SK-N-SH treated with all-trans-retinoic acid at 6 μM for 48 hours (cell line): ENCODE measurements at regions not wholly inside any gene's neighbourhood (a gene's known extent, or its start where the extent isn't known, plus 50 kb on each side); places are given as distances from the start of the nearest gene placed in this dataset.

Experiments
- ATAC-seq: fragments of 200-7000 bp; cut with Tn5 transposase; 3 replicates; pipeline ENCODE4 v1.9.1; 2020; ENCODE audit warnings: mild to moderate bottlenecking, moderate library complexity
- BACH2 ChIP-seq: fragments of 250-450 bp; sonication (Bioruptor Pico); IDR thresholded peaks from 2 replicates; pipeline ENCODE4 v1.9.0; 2021; ENCODE audit warnings: mild to moderate bottlenecking, borderline replicate concordance
- CSDC2 ChIP-seq: fragments of 250-450 bp; sonication (Bioruptor Pico); IDR thresholded peaks from 2 replicates; pipeline ENCODE4 v1.5.0; 2020; ENCODE audit warnings: mild to moderate bottlenecking, moderate library complexity
- ESRRG ChIP-seq: fragments of 250-450 bp; sonication (Bioruptor Pico); IDR thresholded peaks from 2 replicates; pipeline ENCODE4 v1.6.1; 2021; ENCODE audit warnings: mild to moderate bottlenecking
- GLIS3 ChIP-seq: fragments of 250-450 bp; sonication (Bioruptor Pico); IDR thresholded peaks from 2 replicates; pipeline ENCODE4 v1.5.0; 2020; ENCODE audit warnings: mild to moderate bottlenecking, moderate library complexity
- OSR1 ChIP-seq: fragments of 250-450 bp; sonication (Bioruptor Pico); IDR thresholded peaks from 2 replicates; pipeline ENCODE4 v1.8.0; 2022; ENCODE audit warnings: moderate library complexity, mild to moderate bottlenecking, inconsistent platforms
- PPARA ChIP-seq: fragments of 250-450 bp; sonication (Bioruptor Pico); IDR thresholded peaks from 2 replicates; pipeline ENCODE4 v1.5.0; 2020; ENCODE audit warnings: mild to moderate bottlenecking, borderline replicate concordance
- RARB ChIP-seq: fragments of 250-450 bp; sonication (Bioruptor Pico); IDR thresholded peaks from 2 replicates; pipeline ENCODE4 v1.8.0; 2021; ENCODE audit warnings: mild to moderate bottlenecking, moderate library complexity
- SNAI2 ChIP-seq: fragments of 250-450 bp; sonication (Bioruptor Pico); IDR thresholded peaks from 2 replicates; pipeline ENCODE4 v1.5.0; 2020; ENCODE audit warnings: mild to moderate bottlenecking, moderate library complexity
- TCF4 ChIP-seq: fragments of 250-450 bp; sonication (Bioruptor Pico); IDR thresholded peaks from 2 replicates; pipeline ENCODE4 v1.8.0; 2021; ENCODE audit warnings: mild to moderate bottlenecking, moderate library complexity, borderline replicate concordance
- TOX ChIP-seq: fragments of 250-450 bp; sonication (Bioruptor Pico); IDR thresholded peaks from 2 replicates; pipeline ENCODE4 v1.8.0; 2021; ENCODE audit warnings: mild to moderate bottlenecking, moderate library complexity, borderline replicate concordance
- ZC3H10 ChIP-seq: fragments of 250-450 bp; sonication (Bioruptor Pico); IDR thresholded peaks from 2 replicates; pipeline ENCODE4 v1.5.1; 2021; ENCODE audit warnings: mild to moderate bottlenecking, moderate library complexity
- ZFP3 ChIP-seq: fragments of 250-450 bp; sonication (Bioruptor Pico); IDR thresholded peaks from 2 replicates; pipeline ENCODE4 v1.5.0; 2020; ENCODE audit warnings: mild to moderate bottlenecking, moderate library complexity
- ZFP30 ChIP-seq: fragments of 450-650 bp; formaldehyde crosslinking; IDR thresholded peaks from 2 replicates; pipeline ENCODE4 v1.5.0; 2022; ENCODE audit warnings: mild to moderate bottlenecking, moderate library complexity
- ZNF565 ChIP-seq: fragments of 450-650 bp; formaldehyde crosslinking; conservative IDR thresholded peaks from 2 replicates; pipeline ENCODE4 v1.5.0; 2020; ENCODE audit warnings: low read depth, mild to moderate bottlenecking, moderate library complexity
- ZNF70 ChIP-seq: fragments of 450-650 bp; formaldehyde crosslinking; IDR thresholded peaks from 2 replicates; pipeline ENCODE4 v1.5.0; 2020; ENCODE audit warnings: mild to moderate bottlenecking, moderate library complexity
- ZNF8 ChIP-seq: fragments of 450-650 bp; formaldehyde crosslinking; IDR thresholded peaks from 2 replicates; pipeline ENCODE4 v1.5.0; 2020; ENCODE audit warnings: mild to moderate bottlenecking, moderate library complexity
- TF ChIP-seq, protein P1 (sequence below): fragments of 250-450 bp; sonication (Bioruptor Pico); IDR thresholded peaks from 2 replicates; pipeline ENCODE4 v1.8.0; 2020; ENCODE audit warnings: mild to moderate bottlenecking, moderate library complexity, borderline replicate concordance
- TF ChIP-seq, protein P2 (sequence below): fragments of 250-450 bp; sonication (Bioruptor Pico); IDR thresholded peaks from 2 replicates; pipeline ENCODE4 v1.5.0; 2020; ENCODE audit warnings: mild to moderate bottlenecking, moderate library complexity
- TF ChIP-seq, protein P3 (sequence below): fragments of 250-450 bp; sonication (Bioruptor Pico); IDR thresholded peaks from 2 replicates; pipeline ENCODE4 v1.8.0; 2021; ENCODE audit warnings: low read depth, mild to moderate bottlenecking, moderate library complexity, borderline replicate concordance
- TF ChIP-seq, protein P4 (sequence below): fragments of 250-450 bp; sonication (Bioruptor Pico); IDR thresholded peaks from 2 replicates; pipeline ENCODE4 v1.5.1; 2020; ENCODE audit warnings: low read depth, mild to moderate bottlenecking, moderate library complexity

DNA sequence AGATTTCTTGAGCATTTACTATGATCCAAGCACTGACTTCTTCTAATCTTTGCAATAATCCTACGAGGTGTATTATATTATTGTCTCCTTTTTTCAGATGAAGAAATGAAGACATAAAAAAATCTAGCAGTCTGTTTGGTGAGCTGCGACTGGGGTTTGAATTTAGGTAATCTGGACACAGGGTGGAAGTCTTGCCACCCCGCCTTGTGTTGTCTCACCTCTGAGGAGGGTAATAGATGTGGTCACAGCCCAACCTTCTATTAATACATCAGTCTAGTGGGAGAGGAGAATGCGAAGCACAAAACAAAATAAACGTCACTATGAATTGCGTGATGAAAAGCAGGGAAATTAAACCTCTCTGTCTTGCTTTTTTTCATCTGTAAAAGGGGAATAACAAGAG lies 993.9 kb downstream of the VRK1 start (continued):
- TF ChIP-seq BACH2 (CRISPR knock-in tag) (no peak), ZC3H10 (CRISPR knock-in tag) (no peak)
- TF ChIP-seq, protein P1, sequence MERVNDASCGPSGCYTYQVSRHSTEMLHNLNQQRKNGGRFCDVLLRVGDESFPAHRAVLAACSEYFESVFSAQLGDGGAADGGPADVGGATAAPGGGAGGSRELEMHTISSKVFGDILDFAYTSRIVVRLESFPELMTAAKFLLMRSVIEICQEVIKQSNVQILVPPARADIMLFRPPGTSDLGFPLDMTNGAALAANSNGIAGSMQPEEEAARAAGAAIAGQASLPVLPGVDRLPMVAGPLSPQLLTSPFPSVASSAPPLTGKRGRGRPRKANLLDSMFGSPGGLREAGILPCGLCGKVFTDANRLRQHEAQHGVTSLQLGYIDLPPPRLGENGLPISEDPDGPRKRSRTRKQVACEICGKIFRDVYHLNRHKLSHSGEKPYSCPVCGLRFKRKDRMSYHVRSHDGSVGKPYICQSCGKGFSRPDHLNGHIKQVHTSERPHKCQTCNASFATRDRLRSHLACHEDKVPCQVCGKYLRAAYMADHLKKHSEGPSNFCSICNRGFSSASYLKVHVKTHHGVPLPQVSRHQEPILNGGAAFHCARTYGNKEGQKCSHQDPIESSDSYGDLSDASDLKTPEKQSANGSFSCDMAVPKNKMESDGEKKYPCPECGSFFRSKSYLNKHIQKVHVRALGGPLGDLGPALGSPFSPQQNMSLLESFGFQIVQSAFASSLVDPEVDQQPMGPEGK, result no peak

DNA sequence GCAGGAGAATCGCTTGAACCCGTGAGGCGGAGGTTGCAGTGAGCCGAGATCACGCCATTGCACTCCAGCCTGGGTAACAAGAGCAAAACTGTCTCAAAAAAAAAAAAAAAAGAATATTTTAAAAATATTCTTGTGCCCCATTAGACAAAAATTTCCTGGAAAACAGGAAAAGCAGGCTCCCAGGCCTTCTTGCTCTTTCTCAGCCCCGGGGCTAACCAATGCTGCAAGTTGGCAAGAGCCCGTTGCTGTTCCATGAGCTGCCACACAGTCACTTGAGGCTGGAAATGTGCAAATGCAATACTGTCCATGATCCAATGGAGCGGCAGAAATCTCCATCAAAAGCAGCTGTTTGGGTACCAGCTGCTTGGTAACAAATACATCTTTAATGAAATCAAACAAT lies 994.7 kb downstream of the VRK1 start:
- TF ChIP-seq, protein P1, result no peak
- TF ChIP-seq ZC3H10 (CRISPR knock-in tag) (no peak), ZFP3 (no peak), ZFP30 (CRISPR knock-in tag) (no peak), ZNF70 (no peak)
- no peak for ATAC-seq

DNA sequence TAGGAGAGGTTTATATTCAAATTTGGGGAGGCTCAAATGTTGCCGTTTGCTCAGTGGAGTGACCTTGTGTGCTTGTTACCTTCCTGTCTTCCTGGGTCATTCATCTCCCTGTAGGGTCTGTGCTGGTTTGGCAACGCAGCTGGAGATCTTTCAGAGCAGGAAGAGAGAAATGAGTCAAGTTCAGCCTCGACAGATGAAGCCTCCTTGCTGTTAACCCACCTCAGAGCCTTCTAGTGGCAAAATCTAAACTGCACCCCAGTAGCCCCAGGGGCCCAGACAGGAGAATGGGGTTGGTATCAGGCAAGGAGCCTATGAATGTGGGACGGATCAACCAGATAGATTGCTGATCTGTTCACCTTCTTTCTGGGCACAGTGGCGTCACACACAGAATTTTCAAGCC lies 999.3 kb downstream of the VRK1 start:
- TF ChIP-seq, protein P2, sequence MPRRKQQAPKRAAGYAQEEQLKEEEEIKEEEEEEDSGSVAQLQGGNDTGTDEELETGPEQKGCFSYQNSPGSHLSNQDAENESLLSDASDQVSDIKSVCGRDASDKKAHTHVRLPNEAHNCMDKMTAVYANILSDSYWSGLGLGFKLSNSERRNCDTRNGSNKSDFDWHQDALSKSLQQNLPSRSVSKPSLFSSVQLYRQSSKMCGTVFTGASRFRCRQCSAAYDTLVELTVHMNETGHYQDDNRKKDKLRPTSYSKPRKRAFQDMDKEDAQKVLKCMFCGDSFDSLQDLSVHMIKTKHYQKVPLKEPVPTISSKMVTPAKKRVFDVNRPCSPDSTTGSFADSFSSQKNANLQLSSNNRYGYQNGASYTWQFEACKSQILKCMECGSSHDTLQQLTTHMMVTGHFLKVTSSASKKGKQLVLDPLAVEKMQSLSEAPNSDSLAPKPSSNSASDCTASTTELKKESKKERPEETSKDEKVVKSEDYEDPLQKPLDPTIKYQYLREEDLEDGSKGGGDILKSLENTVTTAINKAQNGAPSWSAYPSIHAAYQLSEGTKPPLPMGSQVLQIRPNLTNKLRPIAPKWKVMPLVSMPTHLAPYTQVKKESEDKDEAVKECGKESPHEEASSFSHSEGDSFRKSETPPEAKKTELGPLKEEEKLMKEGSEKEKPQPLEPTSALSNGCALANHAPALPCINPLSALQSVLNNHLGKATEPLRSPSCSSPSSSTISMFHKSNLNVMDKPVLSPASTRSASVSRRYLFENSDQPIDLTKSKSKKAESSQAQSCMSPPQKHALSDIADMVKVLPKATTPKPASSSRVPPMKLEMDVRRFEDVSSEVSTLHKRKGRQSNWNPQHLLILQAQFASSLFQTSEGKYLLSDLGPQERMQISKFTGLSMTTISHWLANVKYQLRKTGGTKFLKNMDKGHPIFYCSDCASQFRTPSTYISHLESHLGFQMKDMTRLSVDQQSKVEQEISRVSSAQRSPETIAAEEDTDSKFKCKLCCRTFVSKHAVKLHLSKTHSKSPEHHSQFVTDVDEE, result no peak
- TF ChIP-seq ZFP3, result no peak
- TF ChIP-seq TCF4 (CRISPR knock-in tag), result no peak
- TF ChIP-seq GLIS3 (CRISPR knock-in tag), result no peak
- TF ChIP-seq TOX (CRISPR knock-in tag), result no peak
- no peak for TF ChIP-seq RARB (CRISPR knock-in tag)
- no peak for TF ChIP-seq ZNF8 (CRISPR knock-in tag)
- no peak for TF ChIP-seq ZNF70
- TF ChIP-seq PPARA, result no peak
- TF ChIP-seq, protein P1, result no peak
- no peak for TF ChIP-seq CSDC2 (CRISPR knock-in tag)
- TF ChIP-seq SNAI2 (CRISPR knock-in tag), result no peak
- TF ChIP-seq ZC3H10 (CRISPR knock-in tag), result no peak
- TF ChIP-seq ESRRG (CRISPR knock-in tag), result no peak
- no peak for TF ChIP-seq ZFP30 (CRISPR knock-in tag)
- TF ChIP-seq OSR1 (CRISPR knock-in tag), result no peak
- TF ChIP-seq, protein P3, sequence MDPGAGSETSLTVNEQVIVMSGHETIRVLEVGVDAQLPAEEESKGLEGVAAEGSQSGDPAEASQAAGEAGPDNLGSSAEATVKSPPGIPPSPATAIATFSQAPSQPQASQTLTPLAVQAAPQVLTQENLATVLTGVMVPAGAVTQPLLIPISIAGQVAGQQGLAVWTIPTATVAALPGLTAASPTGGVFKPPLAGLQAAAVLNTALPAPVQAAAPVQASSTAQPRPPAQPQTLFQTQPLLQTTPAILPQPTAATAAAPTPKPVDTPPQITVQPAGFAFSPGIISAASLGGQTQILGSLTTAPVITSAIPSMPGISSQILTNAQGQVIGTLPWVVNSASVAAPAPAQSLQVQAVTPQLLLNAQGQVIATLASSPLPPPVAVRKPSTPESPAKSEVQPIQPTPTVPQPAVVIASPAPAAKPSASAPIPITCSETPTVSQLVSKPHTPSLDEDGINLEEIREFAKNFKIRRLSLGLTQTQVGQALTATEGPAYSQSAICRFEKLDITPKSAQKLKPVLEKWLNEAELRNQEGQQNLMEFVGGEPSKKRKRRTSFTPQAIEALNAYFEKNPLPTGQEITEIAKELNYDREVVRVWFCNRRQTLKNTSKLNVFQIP, result no peak
- no peak for TF ChIP-seq ZNF565 (CRISPR knock-in tag)
- TF ChIP-seq, protein P4, sequence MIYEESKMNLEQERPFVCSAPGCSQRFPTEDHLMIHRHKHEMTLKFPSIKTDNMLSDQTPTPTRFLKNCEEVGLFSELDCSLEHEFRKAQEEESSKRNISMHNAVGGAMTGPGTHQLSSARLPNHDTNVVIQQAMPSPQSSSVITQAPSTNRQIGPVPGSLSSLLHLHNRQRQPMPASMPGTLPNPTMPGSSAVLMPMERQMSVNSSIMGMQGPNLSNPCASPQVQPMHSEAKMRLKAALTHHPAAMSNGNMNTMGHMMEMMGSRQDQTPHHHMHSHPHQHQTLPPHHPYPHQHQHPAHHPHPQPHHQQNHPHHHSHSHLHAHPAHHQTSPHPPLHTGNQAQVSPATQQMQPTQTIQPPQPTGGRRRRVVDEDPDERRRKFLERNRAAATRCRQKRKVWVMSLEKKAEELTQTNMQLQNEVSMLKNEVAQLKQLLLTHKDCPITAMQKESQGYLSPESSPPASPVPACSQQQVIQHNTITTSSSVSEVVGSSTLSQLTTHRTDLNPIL (CRISPR knock-in tag), result no peak
- TF ChIP-seq BACH2 (CRISPR knock-in tag), result no peak
- ATAC-seq, result no peak
